HCT116 (cell line): ENCODE measurements at regions not wholly inside any gene's neighbourhood (a gene's known extent, or its start where the extent isn't known, plus 50 kb on each side); places are given as distances from the start of the nearest gene placed in this dataset.

ENCODE experiments used
- ATAC-seq: fragments of 200-7000 bp; cut with Tn5 transposase; 2 replicates; pipeline ENCODE4 v1.9.1; 2020; ENCODE audit warnings: mild to moderate bottlenecking, moderate library complexity
- BruUV-seq: library from RNA; stranded (reverse); fragments of 400-500 nt; replicated peaks from 2 replicates; lab custom pipeline; 2021; lab: Mats Ljungman, UMichigan
- CTCF ChIA-PET: fragments of 300-600 bp; sonication (Branson Sonifier 250); formaldehyde crosslinking; loops from one replicate; lab custom pipeline; 2021; ENCODE audit warnings: antibody characterized with exemption; lab: Charles Lee
- POLR2A ChIA-PET: fragments of 300-600, 350-600 bp; sonication (Branson Sonifier 250); formaldehyde crosslinking; loops from one replicate; lab custom pipeline; 2021; ENCODE audit warnings: antibody characterized with exemption; lab: Charles Lee
- RAD21 ChIA-PET, 2 experiments: fragments of 300-600 bp; sonication (Branson Sonifier 250); formaldehyde crosslinking; loops; one replicate each; lab custom pipeline; 2023; ENCODE audit warnings: low total read pairs in 2 of 2; ENCODE audit not compliant: uncharacterized antibody in 2 of 2, unreplicated experiment in 2 of 2, low non-redundant PET in 1 of 2; lab: Charles Lee
- DNase-seq: peaks from one replicate; pipeline ENCODE4 v3.0.0-alpha.2; 2010; ENCODE audit warnings: low read depth, low spot score
- H2AFZ ChIP-seq: fragments of 200-600 bp; shearing (Covaris generic), sonication (generic); 2 replicates; pipeline ENCODE4 v1.6.1; 2017; ENCODE audit warnings: low read depth, mixed run types, mixed read lengths, antibody characterized with exemption, low read length; ENCODE audit not compliant: poor library complexity, severe bottlenecking
- H3K27ac ChIP-seq: 2 replicates; pipeline ENCODE4 v1.5.1; 2012; ENCODE audit warnings: low read depth, low read length
- H3K27me3 ChIP-seq: fragments of 200-600 bp; sonication (generic); 2 replicates; pipeline ENCODE4 v1.6.1; 2016; ENCODE audit warnings: mixed run types, low read length, mixed read lengths; ENCODE audit not compliant: insufficient read depth
- H3K36me3 ChIP-seq, 2 experiments: fragments of 200-500 bp in 1 of 2; fragments of 200-600 bp in 1 of 2; sonication (Bioruptor generic) in 1 of 2; sonication (generic) in 1 of 2; 2 replicates each; pipeline versions ENCODE4 v1.5.1 to v1.6.1; 2014 to 2016; ENCODE audit warnings: low read length in 2 of 2, inconsistent platforms in 1 of 2, mixed read lengths in 1 of 2, mixed run types in 1 of 2; ENCODE audit not compliant: insufficient read depth in 2 of 2, control insufficient read depth in 1 of 2
- H3K4me1 ChIP-seq, 2 experiments: fragments of 200-600 bp in 1 of 2; sonication (generic) in 1 of 2; 2 replicates each; pipeline versions ENCODE4 v1.5.1 to v1.6.1; 2012 to 2017; ENCODE audit warnings: low read length in 2 of 2, inconsistent platforms in 1 of 2, mild to moderate bottlenecking in 1 of 2, mixed read lengths in 1 of 2, mixed run types in 1 of 2, moderate library complexity in 1 of 2; ENCODE audit not compliant: insufficient read depth in 2 of 2, control insufficient read depth in 1 of 2
- H3K4me2 ChIP-seq: fragments of 200-600 bp; sonication (generic); 2 replicates; pipeline ENCODE4 v1.6.1; 2017; ENCODE audit warnings: mixed run types, low read length, mixed read lengths
- H3K4me3 ChIP-seq, 2 experiments: fragments of 200-600 bp in 1 of 2; sonication (generic) in 1 of 2; replicated peaks in 1 of 2; 2 replicates each; pipeline ENCODE4 v1.5.1; 2011 to 2016; ENCODE audit warnings: low read length in 2 of 2, control low read depth in 1 of 2, low read depth in 1 of 2, mild to moderate bottlenecking in 1 of 2, mixed read lengths in 1 of 2, mixed run types in 1 of 2
- H3K79me2 ChIP-seq: fragments of 200-600 bp; sonication (generic); 2 replicates; pipeline ENCODE4 v1.6.1; 2017; ENCODE audit warnings: mild to moderate bottlenecking, mixed run types, low read length, moderate library complexity, mixed read lengths; ENCODE audit not compliant: insufficient read depth
- H3K9ac ChIP-seq: fragments of 200-600 bp; sonication (generic); 2 replicates; pipeline ENCODE4 v1.6.1; 2016; ENCODE audit warnings: low read length, mixed read lengths
- H3K9me2 ChIP-seq: fragments of 200-600 bp; sonication (generic), shearing (Covaris generic); 2 replicates; pipeline ENCODE4 v1.6.1; 2017; ENCODE audit warnings: mixed run types, mild to moderate bottlenecking, moderate library complexity; ENCODE audit not compliant: insufficient read depth
- H3K9me3 ChIP-seq, 2 experiments: fragments of 200-500 bp in 1 of 2; fragments of 200-600 bp in 1 of 2; sonication (Bioruptor generic) in 1 of 2; sonication (generic) in 1 of 2; 2 replicates each; pipeline ENCODE4 v1.6.1; 2014 to 2017; ENCODE audit warnings: low read length in 2 of 2, mixed read lengths in 2 of 2, inconsistent platforms in 1 of 2, low read depth in 1 of 2, mild to moderate bottlenecking in 1 of 2, mixed run types in 1 of 2, moderate library complexity in 1 of 2; ENCODE audit not compliant: control insufficient read depth in 1 of 2, insufficient read depth in 1 of 2
- H4K20me1 ChIP-seq: fragments of 200-600 bp; sonication (generic), shearing (Covaris generic); 2 replicates; pipeline ENCODE4 v1.6.1; 2017; ENCODE audit warnings: mixed run types, mild to moderate bottlenecking, moderate library complexity; ENCODE audit not compliant: insufficient read depth
- CEBPB ChIP-seq: IDR thresholded peaks from 2 replicates; pipeline ENCODE4 v1.6.1; 2012; ENCODE audit warnings: low read depth
- EGR1 ChIP-seq: IDR thresholded peaks from 2 replicates; pipeline ENCODE4 v1.6.1; 2012; ENCODE audit warnings: low read depth
- EZH2 ChIP-seq: fragments of 200-600 bp; sonication (generic); IDR thresholded peaks from 2 replicates; pipeline ENCODE4 v1.6.1; 2017; ENCODE audit warnings: antibody characterized with exemption, mixed run types
- EZH2phosphoT487 ChIP-seq: fragments of 200-600 bp; IDR thresholded peaks from 2 replicates; pipeline ENCODE4 v1.6.1; 2018; ENCODE audit warnings: antibody characterized with exemption, borderline replicate concordance
- JUND ChIP-seq: IDR thresholded peaks from 2 replicates; pipeline ENCODE4 v1.6.1; 2012
- POLR2A ChIP-seq: IDR thresholded peaks from 2 replicates; pipeline ENCODE4 v1.7.0; 2011; ENCODE audit warnings: borderline replicate concordance; ENCODE audit not compliant: insufficient read depth, insufficient read length; ENCODE audit errors: extremely low read depth
- POLR2AphosphoS5 ChIP-seq: IDR thresholded peaks from 2 replicates; pipeline ENCODE4 v1.6.1; 2011; ENCODE audit warnings: mild to moderate bottlenecking, low read depth, low read length, moderate library complexity
- RAD21 ChIP-seq: IDR thresholded peaks from 2 replicates; pipeline ENCODE4 v1.6.1; 2012; ENCODE audit warnings: low read depth, mild to moderate bottlenecking
- SIN3A ChIP-seq: IDR thresholded peaks from 2 replicates; pipeline ENCODE4 v1.6.1; 2012; ENCODE audit warnings: low read depth
- SP1 ChIP-seq: IDR thresholded peaks from 2 replicates; pipeline ENCODE4 v1.6.1; 2012; ENCODE audit warnings: low read depth
- SRF ChIP-seq: IDR thresholded peaks from 2 replicates; pipeline ENCODE4 v1.6.1; 2012; ENCODE audit warnings: low read depth
- TCF7L2 ChIP-seq: IDR thresholded peaks from 2 replicates; pipeline ENCODE4 v1.7.0; 2011; ENCODE audit warnings: borderline replicate concordance, inconsistent platforms; ENCODE audit not compliant: insufficient read depth, insufficient read length; ENCODE audit errors: extremely low read depth
- YY1 ChIP-seq: IDR thresholded peaks from 2 replicates; pipeline ENCODE4 v1.6.1; 2011; ENCODE audit warnings: low read length, low read depth, moderate library complexity, mild to moderate bottlenecking; ENCODE audit not compliant: insufficient replicate concordance; ENCODE audit errors: extremely low read depth
- intact Hi-C: fragments of 100-400 bp; cut with micrococcal nuclease; formaldehyde crosslinking; loops from 2 replicates; pipeline ENCODE4 v1.10.0; 2022
- TF ChIP-seq, protein P1 (sequence below): IDR thresholded peaks from 2 replicates; pipeline ENCODE4 v1.6.1; 2012
- TF ChIP-seq, protein P2 (sequence below): IDR thresholded peaks from 2 replicates; pipeline ENCODE4 v1.6.1; 2012; ENCODE audit warnings: low read depth
- TF ChIP-seq, protein P3 (sequence below), 3 experiments: fragments of 200-600 bp in 1 of 3; sonication (generic) in 1 of 3; IDR thresholded peaks in 2 of 3; conservative IDR thresholded peaks in 1 of 3; 2 replicates each; pipeline ENCODE4 v1.5.1; 2012 to 2017; ENCODE audit warnings: low read depth in 2 of 3, low read length in 2 of 3, antibody characterized with exemption in 1 of 3, borderline replicate concordance in 1 of 3, control low read depth in 1 of 3, mild to moderate bottlenecking in 1 of 3, mixed read lengths in 1 of 3, mixed run types in 1 of 3, moderate library complexity in 1 of 3; ENCODE audit not compliant: insufficient read depth in 1 of 3

DNA sequence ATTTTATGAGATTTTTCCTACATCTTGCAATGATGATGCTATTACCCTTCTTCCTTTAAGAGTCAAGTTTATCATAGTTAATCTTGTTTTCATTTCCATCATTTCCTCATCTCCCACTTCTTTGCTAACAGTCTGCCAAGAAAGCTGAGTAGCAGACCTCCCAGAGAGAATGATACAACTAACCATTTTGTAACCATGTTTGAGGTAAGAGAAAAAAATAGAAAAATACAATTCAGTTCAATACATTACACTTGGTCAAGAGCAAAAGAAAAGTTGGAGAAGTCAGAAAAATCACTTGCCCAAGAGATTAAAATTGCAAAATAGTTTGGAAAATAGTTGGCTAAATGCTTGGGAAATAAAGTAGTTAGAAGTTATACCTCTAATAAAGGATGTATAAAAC lies 154.4 kb downstream of the ABCA8 start:
- TF ChIP-seq, protein P1, sequence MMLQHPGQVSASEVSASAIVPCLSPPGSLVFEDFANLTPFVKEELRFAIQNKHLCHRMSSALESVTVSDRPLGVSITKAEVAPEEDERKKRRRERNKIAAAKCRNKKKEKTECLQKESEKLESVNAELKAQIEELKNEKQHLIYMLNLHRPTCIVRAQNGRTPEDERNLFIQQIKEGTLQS: no peak
- TF ChIP-seq EZH2: no peak
- TF ChIP-seq POLR2AphosphoS5: no peak
- no peak for TF ChIP-seq SIN3A
- no peak for TF ChIP-seq POLR2A
- no peak for TF ChIP-seq RAD21
- TF ChIP-seq, protein P2, sequence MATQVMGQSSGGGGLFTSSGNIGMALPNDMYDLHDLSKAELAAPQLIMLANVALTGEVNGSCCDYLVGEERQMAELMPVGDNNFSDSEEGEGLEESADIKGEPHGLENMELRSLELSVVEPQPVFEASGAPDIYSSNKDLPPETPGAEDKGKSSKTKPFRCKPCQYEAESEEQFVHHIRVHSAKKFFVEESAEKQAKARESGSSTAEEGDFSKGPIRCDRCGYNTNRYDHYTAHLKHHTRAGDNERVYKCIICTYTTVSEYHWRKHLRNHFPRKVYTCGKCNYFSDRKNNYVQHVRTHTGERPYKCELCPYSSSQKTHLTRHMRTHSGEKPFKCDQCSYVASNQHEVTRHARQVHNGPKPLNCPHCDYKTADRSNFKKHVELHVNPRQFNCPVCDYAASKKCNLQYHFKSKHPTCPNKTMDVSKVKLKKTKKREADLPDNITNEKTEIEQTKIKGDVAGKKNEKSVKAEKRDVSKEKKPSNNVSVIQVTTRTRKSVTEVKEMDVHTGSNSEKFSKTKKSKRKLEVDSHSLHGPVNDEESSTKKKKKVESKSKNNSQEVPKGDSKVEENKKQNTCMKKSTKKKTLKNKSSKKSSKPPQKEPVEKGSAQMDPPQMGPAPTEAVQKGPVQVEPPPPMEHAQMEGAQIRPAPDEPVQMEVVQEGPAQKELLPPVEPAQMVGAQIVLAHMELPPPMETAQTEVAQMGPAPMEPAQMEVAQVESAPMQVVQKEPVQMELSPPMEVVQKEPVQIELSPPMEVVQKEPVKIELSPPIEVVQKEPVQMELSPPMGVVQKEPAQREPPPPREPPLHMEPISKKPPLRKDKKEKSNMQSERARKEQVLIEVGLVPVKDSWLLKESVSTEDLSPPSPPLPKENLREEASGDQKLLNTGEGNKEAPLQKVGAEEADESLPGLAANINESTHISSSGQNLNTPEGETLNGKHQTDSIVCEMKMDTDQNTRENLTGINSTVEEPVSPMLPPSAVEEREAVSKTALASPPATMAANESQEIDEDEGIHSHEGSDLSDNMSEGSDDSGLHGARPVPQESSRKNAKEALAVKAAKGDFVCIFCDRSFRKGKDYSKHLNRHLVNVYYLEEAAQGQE: no peak
- TF ChIP-seq JUND: no peak
- no peak for TF ChIP-seq EGR1
- no peak for TF ChIP-seq SRF
- TF ChIP-seq, protein P3, sequence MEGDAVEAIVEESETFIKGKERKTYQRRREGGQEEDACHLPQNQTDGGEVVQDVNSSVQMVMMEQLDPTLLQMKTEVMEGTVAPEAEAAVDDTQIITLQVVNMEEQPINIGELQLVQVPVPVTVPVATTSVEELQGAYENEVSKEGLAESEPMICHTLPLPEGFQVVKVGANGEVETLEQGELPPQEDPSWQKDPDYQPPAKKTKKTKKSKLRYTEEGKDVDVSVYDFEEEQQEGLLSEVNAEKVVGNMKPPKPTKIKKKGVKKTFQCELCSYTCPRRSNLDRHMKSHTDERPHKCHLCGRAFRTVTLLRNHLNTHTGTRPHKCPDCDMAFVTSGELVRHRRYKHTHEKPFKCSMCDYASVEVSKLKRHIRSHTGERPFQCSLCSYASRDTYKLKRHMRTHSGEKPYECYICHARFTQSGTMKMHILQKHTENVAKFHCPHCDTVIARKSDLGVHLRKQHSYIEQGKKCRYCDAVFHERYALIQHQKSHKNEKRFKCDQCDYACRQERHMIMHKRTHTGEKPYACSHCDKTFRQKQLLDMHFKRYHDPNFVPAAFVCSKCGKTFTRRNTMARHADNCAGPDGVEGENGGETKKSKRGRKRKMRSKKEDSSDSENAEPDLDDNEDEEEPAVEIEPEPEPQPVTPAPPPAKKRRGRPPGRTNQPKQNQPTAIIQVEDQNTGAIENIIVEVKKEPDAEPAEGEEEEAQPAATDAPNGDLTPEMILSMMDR (IDR thresholded peaks at IDR 0.05 in 2 of 3, conservative IDR thresholded peaks at IDR 0.05 in 1 of 3; ENCODE audit: borderline replicate concordance in 1 of 3, insufficient read depth in 1 of 3, low read depth in 2 of 3, low read length in 2 of 3): no peak
- no peak for TF ChIP-seq CEBPB
- no peak for TF ChIP-seq TCF7L2
- TF ChIP-seq SP1: no peak
- TF ChIP-seq EZH2phosphoT487: no peak
- no peak for TF ChIP-seq YY1
- Histone ChIP-seq H3K27me3 (no peaks in the 10 kb centered on the region), H3K4me2 (no peak overlapping the region), H4K20me1 (no peaks in the 10 kb centered on the region), H3K9me3 (no peaks in the 10 kb centered on the region), H3K9me2 (no peaks in the 10 kb centered on the region), H3K79me2 (no peaks in the 10 kb centered on the region), H2AFZ (no peak overlapping the region), H3K36me3 (no peaks in the 10 kb centered on the region), H3K27ac (no peak overlapping the region), H3K4me1 (no peaks in the 10 kb centered on the region), H3K9ac (no peak overlapping the region), H3K4me3 (no peak overlapping the region)
- ChIA-PET CTCF (no interaction called here), POLR2A (no interaction called here), RAD21 (no interaction called here)
- DNase-seq (no peak), ATAC-seq (no peak)
- BruUV-seq: no TSS peak
- intact Hi-C loops: no loop called here
